GM23338 (cell line): ENCODE measurements at regions not wholly inside any gene's neighbourhood (a gene's known extent, or its start where the extent isn't known, plus 50 kb on each side); places are given as distances from the start of the nearest gene placed in this dataset.

Experiments
- ATAC-seq: fragments of 200-7000 bp; cut with Tn5 transposase; 3 replicates; pipeline ENCODE4 v1.9.1; 2020
- DNase-seq: peaks from one replicate; pipeline ENCODE4 v3.0.0-alpha.2; 2015; ENCODE audit warnings: low spot score
- H2AFZ ChIP-seq: fragments of 200-600 bp; sonication (generic); 2 replicates; pipeline ENCODE4 v1.8.0; 2016; ENCODE audit warnings: antibody characterized with exemption, mild to moderate bottlenecking, moderate library complexity
- H3F3A ChIP-seq: fragments of 200-600 bp; sonication (generic); replicated peaks from 2 replicates; pipeline ENCODE4 v1.8.0; 2017; ENCODE audit warnings: antibody characterized with exemption, mixed run types, low read depth
- H3K27ac ChIP-seq: fragments of 200-600 bp; sonication (generic); 2 replicates; pipeline ENCODE4 v1.6.1; 2016; ENCODE audit warnings: low read depth
- H3K27me3 ChIP-seq: fragments of 200-600 bp; sonication (generic); 2 replicates; pipeline ENCODE4 v1.8.0; 2016; ENCODE audit warnings: mild to moderate bottlenecking, mixed run types, moderate library complexity; ENCODE audit not compliant: insufficient read depth
- H3K36me3 ChIP-seq: fragments of 200-600 bp; sonication (generic); 2 replicates; pipeline ENCODE4 v1.8.0; 2016; ENCODE audit warnings: mild to moderate bottlenecking; ENCODE audit not compliant: insufficient read depth
- H3K4me1 ChIP-seq: fragments of 200-600 bp; sonication (generic); 2 replicates; pipeline ENCODE4 v1.8.0; 2016; ENCODE audit warnings: mild to moderate bottlenecking, moderate library complexity; ENCODE audit not compliant: insufficient read depth
- H3K4me2 ChIP-seq: fragments of 200-600 bp; sonication (generic); 2 replicates; pipeline ENCODE4 v1.7.1; 2017; ENCODE audit warnings: mixed run types
- H3K4me3 ChIP-seq: fragments of 200-600 bp; sonication (generic); 2 replicates; pipeline ENCODE4 v1.6.1; 2016; ENCODE audit warnings: mixed run types
- H3K79me2 ChIP-seq: fragments of 200-600 bp; sonication (generic); replicated peaks from 2 replicates; pipeline ENCODE4 v1.8.0; 2017; ENCODE audit warnings: mild to moderate bottlenecking; ENCODE audit not compliant: insufficient read depth
- H3K9me2 ChIP-seq: fragments of 200-600 bp; sonication (generic); 2 replicates; pipeline ENCODE4 v1.8.0; 2017; ENCODE audit not compliant: insufficient read depth
- H4K20me1 ChIP-seq: fragments of 200-600 bp; sonication (generic); replicated peaks from 2 replicates; pipeline ENCODE4 v1.8.0; 2017; ENCODE audit warnings: mild to moderate bottlenecking; ENCODE audit not compliant: insufficient read depth
- H3K27ac Mint-ChIP-seq: 2 replicates; pipeline ENCODE4 v1.8.0; 2020; ENCODE audit warnings: inconsistent platforms, mild to moderate bottlenecking, moderate library complexity, mixed read lengths
- H3K27me3 Mint-ChIP-seq: 3 replicates; pipeline ENCODE4 v1.8.0; 2022; ENCODE audit warnings: low read depth, mild to moderate bottlenecking, moderate library complexity, mixed read lengths, inconsistent platforms; ENCODE audit not compliant: insufficient read depth, poor library complexity
- H3K36me3 Mint-ChIP-seq: 3 replicates; pipeline ENCODE4 v1.8.0; 2021; ENCODE audit warnings: low read depth, mild to moderate bottlenecking, inconsistent platforms, moderate library complexity, mixed read lengths
- H3K4me1 Mint-ChIP-seq: 3 replicates; pipeline ENCODE4 v1.8.0; 2020; ENCODE audit warnings: mild to moderate bottlenecking, inconsistent platforms, mixed read lengths
- H3K4me3 Mint-ChIP-seq: 3 replicates; pipeline ENCODE4 v1.8.0; 2021; ENCODE audit warnings: moderate library complexity, mild to moderate bottlenecking, inconsistent platforms, mixed read lengths
- H3K9me3 Mint-ChIP-seq: 3 replicates; pipeline ENCODE4 v1.8.0; 2020; ENCODE audit warnings: moderate library complexity, mild to moderate bottlenecking, inconsistent platforms, mixed read lengths
- CTCF ChIP-seq, 2 experiments: fragments of 200-600 bp in 1 of 2; sonication (generic) in 1 of 2; conservative IDR thresholded peaks; 2 replicates each; pipeline versions ENCODE4 v1.5.1 to v1.6.1; 2016 to 2017; ENCODE audit warnings: antibody characterized with exemption in 2 of 2, low read depth in 2 of 2, mild to moderate bottlenecking in 2 of 2, moderate library complexity in 1 of 2
- EZH2 ChIP-seq: fragments of 200-600 bp; sonication (generic); IDR thresholded peaks from one replicate; pipeline ENCODE4 v1.8.0; 2017; ENCODE audit warnings: antibody characterized with exemption, mild to moderate bottlenecking, low read depth; ENCODE audit not compliant: unreplicated experiment
- JUNB ChIP-seq: IDR thresholded peaks from one replicate; pipeline ENCODE4 v1.6.1; 2016; ENCODE audit warnings: antibody characterized with exemption; ENCODE audit not compliant: unreplicated experiment
- NANOG ChIP-seq: IDR thresholded peaks from 2 replicates; pipeline ENCODE4 v1.6.1; 2016; ENCODE audit warnings: antibody characterized with exemption, borderline replicate concordance
- POLR2AphosphoS5 ChIP-seq: IDR thresholded peaks from 2 replicates; pipeline ENCODE4 v1.6.1; 2016; ENCODE audit warnings: antibody characterized with exemption, low read depth
- STAT1 ChIP-seq: IDR thresholded peaks from one replicate; pipeline ENCODE4 v1.6.1; 2016; ENCODE audit warnings: antibody characterized with exemption; ENCODE audit not compliant: unreplicated experiment
- ZNF114 ChIP-seq: fragments of 250-450 bp; sonication (Bioruptor Pico); IDR thresholded peaks from 2 replicates; pipeline ENCODE4 v1.5.0; 2020; ENCODE audit warnings: mild to moderate bottlenecking, moderate library complexity
- ZNF462 ChIP-seq: fragments of 250-450 bp; sonication (Bioruptor Pico); IDR thresholded peaks from 2 replicates; pipeline ENCODE4 v1.5.0; 2020; ENCODE audit warnings: mild to moderate bottlenecking, moderate library complexity

DNA sequence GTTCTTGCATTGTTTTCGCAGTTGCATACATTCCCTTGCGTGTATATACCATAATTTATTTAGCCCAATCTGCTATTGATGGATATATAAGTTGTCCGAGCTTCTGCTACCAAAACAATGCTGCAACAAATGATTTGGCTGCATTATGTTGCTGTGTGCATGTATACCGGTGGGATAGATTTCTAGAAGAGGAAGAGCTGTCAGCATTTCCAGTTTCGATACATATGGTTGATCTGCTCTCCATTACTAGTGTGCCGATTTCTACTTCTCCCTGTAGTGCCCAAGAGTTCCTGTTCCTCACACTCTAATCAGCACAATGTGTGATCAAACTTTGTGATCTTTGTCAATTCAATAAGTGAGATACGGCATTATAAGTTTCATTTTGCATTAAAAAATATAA, 92.8 kb upstream of the NMNAT3 start (continued):
- TF ChIP-seq ZNF462 (no peak), NANOG (no peak), ZNF114 (CRISPR knock-in tag) (no peak), JUNB (no peak)

GRCh38 chr3:139769796-139770195, 92.0 kb upstream of the NMNAT3 start:
- H3K27ac Mint-ChIP-seq = no peak overlapping the region
- Histone ChIP-seq H3K27me3 (no peaks in the 10 kb centered on the region), H3K36me3 (no peaks in the 10 kb centered on the region), H3F3A (no peaks in the 10 kb centered on the region), H3K4me2 (no peak overlapping the region), H3K4me3 (no peak overlapping the region), H4K20me1 (no peaks in the 10 kb centered on the region), H3K4me1 (no peaks in the 10 kb centered on the region), H3K79me2 (no peaks in the 10 kb centered on the region), H3K9me2 (no peaks in the 10 kb centered on the region), H3K27ac (no peak overlapping the region), H2AFZ (no peak overlapping the region)
- peaks cover 13% of the 10 kb centered on the region; the same call in 2 of the 3 replicates for H3K4me1 Mint-ChIP-seq
- H3K27me3 Mint-ChIP-seq = no peaks in the 10 kb centered on the region
- H3K9me3 Mint-ChIP-seq = no peaks in the 10 kb centered on the region
- no peaks in the 10 kb centered on the region for H3K36me3 Mint-ChIP-seq
- DNase-seq = no peak
- ATAC-seq = no peak
- H3K4me3 Mint-ChIP-seq = no peak overlapping the region
- no peak for TF ChIP-seq POLR2AphosphoS5
- TF ChIP-seq ZNF462 = no peak
- TF ChIP-seq STAT1 = no peak
- TF ChIP-seq EZH2 = no peak
- no peak for TF ChIP-seq CTCF (conservative IDR thresholded peaks at IDR 0.05; ENCODE audit: low read depth in 2 of 2)
